KOPT-K1 (cell line): ENCODE measurements at regions not wholly inside any gene's neighbourhood (a gene's known extent, or its start where the extent isn't known, plus 50 kb on each side); places are given as distances from the start of the nearest gene placed in this dataset.

Experiments
- H3K27ac ChIP-seq: fragments of 200-600 bp; sonication (generic); 2 replicates; pipeline ENCODE4 v1.5.1; 2016; ENCODE audit warnings: antibody characterized with exemption, mild to moderate bottlenecking, low read depth, low read length; ENCODE audit not compliant: poor library complexity, severe bottlenecking
- H3K36me3 ChIP-seq: fragments of 200-600 bp; sonication (generic); 2 replicates; pipeline ENCODE4 v1.5.1; 2017; ENCODE audit warnings: antibody characterized with exemption, mild to moderate bottlenecking, low read length, moderate library complexity; ENCODE audit not compliant: insufficient read depth
- H3K9me3 ChIP-seq: fragments of 200-600 bp; sonication (generic); 2 replicates; pipeline ENCODE4 v1.5.1; 2017; ENCODE audit warnings: antibody characterized with exemption, low read length, mild to moderate bottlenecking; ENCODE audit not compliant: insufficient read depth, poor library complexity, severe bottlenecking

- H3K27ac ChIP-seq = no peak overlapping the region
- no peaks in the 10 kb centered on the region for H3K36me3 ChIP-seq
- no peaks in the 10 kb centered on the region for H3K9me3 ChIP-seq
These were observed 393.1 kb downstream of the TAF11L14 start for GRCh38 chr5:18027241-18027867.

- Histone ChIP-seq H3K27ac (no peak overlapping the region), H3K36me3 (no peaks in the 10 kb centered on the region), H3K9me3 (no peaks in the 10 kb centered on the region)
These were observed 393.8 kb downstream of the TAF11L14 start for GRCh38 chr5:18028036-18028435.

DNA sequence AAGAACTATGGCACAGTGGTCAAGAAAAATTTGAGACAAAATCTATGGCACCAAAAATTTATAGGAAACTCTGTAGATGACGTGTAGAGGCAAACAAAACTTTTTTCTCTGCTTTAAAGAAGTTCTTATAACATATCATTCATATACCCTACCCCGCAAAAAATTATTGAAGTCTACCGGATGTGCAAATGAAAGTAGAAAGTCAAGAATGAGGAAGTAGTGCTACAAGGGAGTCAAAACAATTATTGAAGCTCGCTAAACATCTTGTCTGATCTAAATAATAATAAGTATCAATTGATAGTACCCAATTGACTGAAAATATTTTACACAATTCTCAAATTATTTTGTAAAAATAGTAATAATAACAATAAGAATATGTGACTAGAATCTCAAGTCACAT lies 398.5 kb downstream of the TAF11L14 start:
- Histone ChIP-seq H3K27ac (no peak overlapping the region), H3K9me3 (no peaks in the 10 kb centered on the region), H3K36me3 (no peaks in the 10 kb centered on the region)

GRCh38 chr5:18036531-18036930 lies 402.3 kb downstream of the TAF11L14 start:
- Histone ChIP-seq H3K36me3 (no peaks in the 10 kb centered on the region), H3K27ac (no peak overlapping the region)

DNA sequence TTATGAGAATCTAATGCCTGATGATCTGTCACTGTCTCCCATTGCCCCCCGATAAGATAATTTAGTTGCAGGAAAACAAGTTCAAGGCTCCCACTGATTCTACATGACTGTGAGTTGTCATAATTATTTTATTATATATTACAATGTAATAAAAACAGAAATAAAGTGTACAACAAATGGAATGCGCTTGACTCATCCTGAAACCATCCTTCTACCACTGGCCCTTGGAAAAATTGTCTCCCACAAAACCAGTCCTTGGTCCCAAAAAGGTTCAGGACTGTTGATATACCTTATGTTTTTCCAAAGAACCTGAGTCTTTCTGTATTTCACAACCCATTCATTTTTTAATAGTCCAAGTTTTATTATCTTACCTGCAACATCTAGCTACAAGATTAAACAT lies 403.5 kb downstream of the TAF11L14 start:
- H3K9me3 ChIP-seq = no peaks in the 10 kb centered on the region
- H3K27ac ChIP-seq = no peak overlapping the region
- H3K36me3 ChIP-seq = no peaks in the 10 kb centered on the region

More at GRCh38 chr5:18036531-18036930, 402.3 kb downstream of the TAF11L14 start:
- no peaks in the 10 kb centered on the region for H3K9me3 ChIP-seq

GRCh38 chr5:18043344-18043743 lies 409.1 kb downstream of the TAF11L14 start:
- Histone ChIP-seq H3K36me3 (no peaks in the 10 kb centered on the region), H3K9me3 (no peaks in the 10 kb centered on the region)

GRCh38 chr5:18048449-18048848 lies 414.2 kb downstream of the TAF11L14 start:
- H3K27ac ChIP-seq = no peak overlapping the region
- H3K36me3 ChIP-seq = no peaks in the 10 kb centered on the region
- H3K9me3 ChIP-seq = no peaks in the 10 kb centered on the region

More at GRCh38 chr5:18043344-18043743, 409.1 kb downstream of the TAF11L14 start:
- no peak overlapping the region for H3K27ac ChIP-seq

DNA sequence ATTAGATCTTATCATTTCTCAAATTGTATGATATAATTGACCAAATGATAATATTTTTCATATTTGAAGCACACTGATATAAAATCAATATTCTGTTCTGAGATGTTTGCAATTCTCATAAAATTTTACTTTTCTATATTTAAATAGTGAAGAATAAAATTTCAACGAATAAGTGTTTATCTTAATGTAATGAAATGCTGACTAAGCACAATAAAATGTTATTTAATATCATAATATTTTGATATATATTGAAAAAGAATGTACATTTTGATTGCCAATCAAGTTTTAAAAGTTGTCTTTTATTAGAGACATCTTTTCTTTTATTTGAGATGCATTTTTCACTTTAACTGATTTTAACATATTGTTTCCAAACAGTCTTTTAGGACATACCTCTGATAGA lies 416.1 kb downstream of the TAF11L14 start:
- Histone ChIP-seq H3K36me3 (no peaks in the 10 kb centered on the region), H3K9me3 (no peaks in the 10 kb centered on the region), H3K27ac (no peak overlapping the region)

DNA sequence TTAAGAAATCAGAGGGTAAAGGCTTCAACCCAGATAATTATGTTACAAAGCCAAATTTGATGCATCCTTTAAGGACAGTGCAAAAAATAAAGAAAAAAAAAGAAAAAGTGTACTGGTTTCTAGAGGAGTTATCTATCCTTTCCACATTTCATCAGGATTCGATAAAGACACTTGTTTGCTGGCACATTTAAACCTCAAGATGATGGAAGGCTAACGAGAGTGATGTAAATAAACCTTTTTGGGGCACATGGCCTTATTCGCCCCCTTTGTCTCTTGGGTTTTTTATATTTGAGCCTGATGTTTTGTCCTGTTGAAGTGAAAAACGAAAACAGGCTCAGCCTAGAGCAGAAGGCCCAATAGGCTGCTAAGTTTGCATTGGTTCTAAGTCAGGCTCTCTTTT lies 416.5 kb downstream of the TAF11L14 start:
- H3K27ac ChIP-seq = no peak overlapping the region
- H3K36me3 ChIP-seq = no peaks in the 10 kb centered on the region
- H3K9me3 ChIP-seq = no peaks in the 10 kb centered on the region

GRCh38 chr5:18051953-18052352 lies 417.7 kb downstream of the TAF11L14 start:
- no peak overlapping the region for H3K27ac ChIP-seq
- H3K9me3 ChIP-seq = no peaks in the 10 kb centered on the region
- no peaks in the 10 kb centered on the region for H3K36me3 ChIP-seq

DNA sequence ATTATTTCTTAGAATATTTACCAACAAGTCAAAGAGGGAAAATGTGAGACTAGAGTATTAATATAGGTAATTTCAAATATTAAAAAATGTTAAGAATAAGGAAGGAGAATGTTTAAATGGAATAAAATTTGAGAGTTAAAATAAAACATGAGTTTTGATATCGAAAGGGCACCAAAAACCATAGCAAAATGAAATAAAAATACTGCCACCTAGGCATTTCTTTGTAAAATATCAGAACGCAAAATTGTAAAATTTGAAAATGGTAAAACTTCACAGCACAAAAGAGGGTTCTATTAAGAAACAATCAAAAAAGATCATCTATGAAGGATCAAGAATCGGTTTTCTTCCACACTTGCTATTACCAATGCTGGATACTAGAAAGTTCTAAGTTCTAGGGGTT lies 418.3 kb downstream of the TAF11L14 start:
- H3K27ac ChIP-seq = no peak overlapping the region
- H3K9me3 ChIP-seq = no peaks in the 10 kb centered on the region
- H3K36me3 ChIP-seq = no peaks in the 10 kb centered on the region

- H3K27ac ChIP-seq = no peak overlapping the region
- no peaks in the 10 kb centered on the region for H3K36me3 ChIP-seq
- H3K9me3 ChIP-seq = no peaks in the 10 kb centered on the region
These were observed 423.5 kb downstream of the TAF11L14 start for GRCh38 chr5:18057725-18058124.

GRCh38 chr5:18067615-18068014 lies 433.4 kb downstream of the TAF11L14 start:
- H3K9me3 ChIP-seq = no peaks in the 10 kb centered on the region
- H3K27ac ChIP-seq = no peak overlapping the region
- no peaks in the 10 kb centered on the region for H3K36me3 ChIP-seq

DNA sequence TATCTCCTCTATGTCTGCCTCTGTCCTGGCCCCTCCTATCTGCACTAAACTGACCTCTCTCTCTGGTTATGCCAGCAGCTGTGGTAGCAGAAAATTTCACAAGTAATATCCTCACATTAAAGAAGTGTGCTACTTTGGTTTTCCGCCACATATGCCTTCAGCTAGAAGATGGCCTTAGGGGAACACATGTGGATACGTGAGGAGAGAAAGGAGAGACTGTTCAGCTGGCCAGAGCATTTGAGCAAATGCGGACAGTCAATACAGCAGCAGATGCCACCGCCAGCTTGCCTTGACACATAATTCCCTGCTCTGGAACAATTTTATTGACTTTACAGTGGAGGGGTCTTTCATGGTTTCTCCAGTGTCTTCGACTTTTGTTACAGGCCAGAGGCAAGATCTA lies 434.6 kb downstream of the TAF11L14 start:
- Histone ChIP-seq H3K36me3 (no peaks in the 10 kb centered on the region), H3K9me3 (no peaks in the 10 kb centered on the region), H3K27ac (no peak overlapping the region)

DNA sequence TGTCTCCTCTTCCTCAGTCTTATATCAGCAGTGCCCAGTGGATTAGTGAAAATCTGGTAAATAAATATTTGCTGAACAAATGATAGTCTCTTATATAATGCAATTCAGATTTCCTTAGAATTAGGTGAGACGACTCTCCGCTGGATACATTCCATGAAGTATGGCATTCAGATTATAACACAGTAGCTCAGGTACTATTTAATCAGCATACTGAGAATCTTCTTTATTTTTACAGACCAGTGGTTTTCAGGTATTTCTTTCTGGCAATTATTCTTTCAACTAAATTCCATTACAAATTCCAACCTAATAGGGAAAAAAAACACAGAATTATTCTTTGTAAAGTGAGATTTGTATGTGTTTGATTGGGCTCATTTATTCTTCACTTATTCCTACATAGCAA lies 435.5 kb downstream of the TAF11L14 start:
- no peak overlapping the region for H3K27ac ChIP-seq
- H3K9me3 ChIP-seq = no peaks in the 10 kb centered on the region
- no peaks in the 10 kb centered on the region for H3K36me3 ChIP-seq

DNA sequence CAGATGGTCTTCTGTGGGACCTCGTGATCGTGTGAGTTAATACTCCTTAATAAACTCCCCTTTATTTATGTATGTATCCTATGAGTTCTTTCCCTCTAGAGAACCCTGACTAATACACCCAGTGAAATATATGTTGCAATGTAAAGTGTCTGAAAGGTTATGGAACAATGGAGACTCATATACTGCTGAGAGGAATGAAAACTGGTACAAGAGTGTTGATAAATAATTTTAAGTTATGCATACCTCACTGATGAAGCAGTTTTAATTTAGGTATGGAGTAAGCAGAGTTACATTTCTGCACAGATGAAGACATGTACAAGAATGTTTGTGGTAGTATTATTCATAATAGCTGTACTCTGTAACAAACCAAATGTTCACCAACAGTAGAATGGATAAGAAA lies 438.3 kb downstream of the TAF11L14 start:
- H3K9me3 ChIP-seq = no peaks in the 10 kb centered on the region
- H3K36me3 ChIP-seq = no peaks in the 10 kb centered on the region
- H3K27ac ChIP-seq = no peak overlapping the region
